SK-N-SH treated with all-trans-retinoic acid at 6 μM for 48 hours (cell line): ENCODE measurements at regions not wholly inside any gene's neighbourhood (a gene's known extent, or its start where the extent isn't known, plus 50 kb on each side); places are given as distances from the start of the nearest gene placed in this dataset.

Source experiments
- ATAC-seq: fragments of 200-7000 bp; cut with Tn5 transposase; 3 replicates; pipeline ENCODE4 v1.9.1; 2020; ENCODE audit warnings: mild to moderate bottlenecking, moderate library complexity
- ARNTL ChIP-seq: fragments of 450-650 bp; formaldehyde crosslinking; IDR thresholded peaks from 2 replicates; pipeline ENCODE4 v1.5.0; 2020; ENCODE audit warnings: low read depth, mild to moderate bottlenecking, moderate library complexity, borderline replicate concordance
- BACH2 ChIP-seq: fragments of 250-450 bp; sonication (Bioruptor Pico); IDR thresholded peaks from 2 replicates; pipeline ENCODE4 v1.9.0; 2021; ENCODE audit warnings: mild to moderate bottlenecking, borderline replicate concordance
- CREB5 ChIP-seq: fragments of 250-450 bp; sonication (Bioruptor Pico); IDR thresholded peaks from 2 replicates; pipeline ENCODE4 v1.5.1; 2020; ENCODE audit warnings: low read depth, mild to moderate bottlenecking, moderate library complexity
- CSDC2 ChIP-seq: fragments of 250-450 bp; sonication (Bioruptor Pico); IDR thresholded peaks from 2 replicates; pipeline ENCODE4 v1.5.0; 2020; ENCODE audit warnings: mild to moderate bottlenecking, moderate library complexity
- ESRRG ChIP-seq: fragments of 250-450 bp; sonication (Bioruptor Pico); IDR thresholded peaks from 2 replicates; pipeline ENCODE4 v1.6.1; 2021; ENCODE audit warnings: mild to moderate bottlenecking
- ISL1 ChIP-seq: fragments of 250-450 bp; sonication (Bioruptor Pico); IDR thresholded peaks from 2 replicates; pipeline ENCODE4 v2.1.2; 2022; ENCODE audit warnings: mild to moderate bottlenecking, moderate library complexity
- OSR1 ChIP-seq: fragments of 250-450 bp; sonication (Bioruptor Pico); IDR thresholded peaks from 2 replicates; pipeline ENCODE4 v1.8.0; 2022; ENCODE audit warnings: moderate library complexity, mild to moderate bottlenecking, inconsistent platforms
- PATZ1 ChIP-seq: fragments of 250-450 bp; sonication (Bioruptor Pico); IDR thresholded peaks from 2 replicates; pipeline ENCODE4 v1.8.0; 2020; ENCODE audit warnings: mild to moderate bottlenecking, moderate library complexity, borderline replicate concordance
- PPARA ChIP-seq: fragments of 250-450 bp; sonication (Bioruptor Pico); IDR thresholded peaks from 2 replicates; pipeline ENCODE4 v1.5.0; 2020; ENCODE audit warnings: mild to moderate bottlenecking, borderline replicate concordance
- SNAI2 ChIP-seq: fragments of 250-450 bp; sonication (Bioruptor Pico); IDR thresholded peaks from 2 replicates; pipeline ENCODE4 v1.5.0; 2020; ENCODE audit warnings: mild to moderate bottlenecking, moderate library complexity
- TCF4 ChIP-seq: fragments of 250-450 bp; sonication (Bioruptor Pico); IDR thresholded peaks from 2 replicates; pipeline ENCODE4 v1.8.0; 2021; ENCODE audit warnings: mild to moderate bottlenecking, moderate library complexity, borderline replicate concordance
- TOX ChIP-seq: fragments of 250-450 bp; sonication (Bioruptor Pico); IDR thresholded peaks from 2 replicates; pipeline ENCODE4 v1.8.0; 2021; ENCODE audit warnings: mild to moderate bottlenecking, moderate library complexity, borderline replicate concordance
- TSHZ2 ChIP-seq: fragments of 250-450 bp; sonication (Bioruptor Pico); IDR thresholded peaks from 2 replicates; pipeline ENCODE4 v1.5.0; 2020; ENCODE audit warnings: mild to moderate bottlenecking, moderate library complexity
- ZC3H10 ChIP-seq: fragments of 250-450 bp; sonication (Bioruptor Pico); IDR thresholded peaks from 2 replicates; pipeline ENCODE4 v1.5.1; 2021; ENCODE audit warnings: mild to moderate bottlenecking, moderate library complexity
- ZFP30 ChIP-seq: fragments of 450-650 bp; formaldehyde crosslinking; IDR thresholded peaks from 2 replicates; pipeline ENCODE4 v1.5.0; 2022; ENCODE audit warnings: mild to moderate bottlenecking, moderate library complexity
- ZNF70 ChIP-seq: fragments of 450-650 bp; formaldehyde crosslinking; IDR thresholded peaks from 2 replicates; pipeline ENCODE4 v1.5.0; 2020; ENCODE audit warnings: mild to moderate bottlenecking, moderate library complexity
- ZNF8 ChIP-seq: fragments of 450-650 bp; formaldehyde crosslinking; IDR thresholded peaks from 2 replicates; pipeline ENCODE4 v1.5.0; 2020; ENCODE audit warnings: mild to moderate bottlenecking, moderate library complexity

- TF ChIP-seq CSDC2 (CRISPR knock-in tag) (no peak), CREB5 (no peak), PATZ1 (CRISPR knock-in tag) (no peak), ZFP30 (CRISPR knock-in tag) (no peak), OSR1 (CRISPR knock-in tag) (no peak), PPARA (CRISPR knock-in tag) (no peak), ARNTL (CRISPR knock-in tag) (no peak), ZNF70 (CRISPR knock-in tag) (no peak), BACH2 (CRISPR knock-in tag) (no peak), ZC3H10 (no peak), TSHZ2 (no peak), TCF4 (no peak)
- ATAC-seq: no peak
These were observed 715.4 kb downstream of the NSUN3 start for GRCh38 chr3:94778289-94778688.

GRCh38 chr3:94778814-94779494 is 716.1 kb downstream of the NSUN3 start:
- TF ChIP-seq TCF4 (no peak), PPARA (CRISPR knock-in tag) (no peak), CREB5 (no peak), ZNF8 (CRISPR knock-in tag) (no peak)
- ATAC-seq: no peak

- no peak for TF ChIP-seq PATZ1 (CRISPR knock-in tag)
- TF ChIP-seq TOX (CRISPR knock-in tag): no peak
- no peak for TF ChIP-seq SNAI2 (CRISPR knock-in tag)
- TF ChIP-seq ESRRG (CRISPR knock-in tag): no peak
- TF ChIP-seq TCF4: no peak
- no peak for TF ChIP-seq ISL1 (CRISPR knock-in tag)
- TF ChIP-seq PPARA (CRISPR knock-in tag): no peak
- no peak for TF ChIP-seq TSHZ2
- no peak for TF ChIP-seq ZC3H10
- ATAC-seq: no peak
These were observed 716.8 kb downstream of the NSUN3 start for GRCh38 chr3:94779699-94780098.
